Neural progenitor cell (in vitro differentiated cells): ENCODE measurements at regions not wholly inside any gene's neighbourhood (a gene's known extent, or its start where the extent isn't known, plus 50 kb on each side); places are given as distances from the start of the nearest gene placed in this dataset.

ENCODE experiments used
- DNase-seq: peaks from one replicate; pipeline ENCODE4 v3.0.0-alpha.2; 2016; ENCODE audit warnings: low spot score
- H2AFZ ChIP-seq: fragments of 200-600 bp; sonication (generic); replicated peaks from 2 replicates; pipeline ENCODE4 v1.6.1; 2016; ENCODE audit warnings: antibody characterized with exemption
- H3F3A ChIP-seq: fragments of 200-600 bp; sonication (generic); 2 replicates; pipeline ENCODE4 v1.6.1; 2016; ENCODE audit warnings: antibody characterized with exemption, low read depth
- H3K27ac ChIP-seq: fragments of 200-600 bp; sonication (generic); 2 replicates; pipeline ENCODE4 v1.5.1; 2016; ENCODE audit warnings: mild to moderate bottlenecking
- H3K27me3 ChIP-seq: fragments of 200-600 bp; sonication (generic); 2 replicates; pipeline ENCODE4 v1.6.1; 2016; ENCODE audit warnings: mild to moderate bottlenecking, moderate library complexity
- H3K36me3 ChIP-seq: fragments of 200-600 bp; sonication (generic); 2 replicates; pipeline ENCODE4 v1.5.1; 2016
- H3K4me1 ChIP-seq: fragments of 200-600 bp; sonication (generic); 2 replicates; pipeline ENCODE4 v1.6.1; 2016; ENCODE audit warnings: mixed run types
- H3K4me2 ChIP-seq: fragments of 200-600 bp; sonication (generic); 2 replicates; pipeline ENCODE4 v1.6.1; 2016
- H3K4me3 ChIP-seq: fragments of 200-600 bp; sonication (generic); 2 replicates; pipeline ENCODE4 v1.5.1; 2016
- H3K79me2 ChIP-seq: fragments of 200-600 bp; sonication (generic); 2 replicates; pipeline ENCODE4 v1.6.1; 2016; ENCODE audit warnings: low read depth
- H3K9ac ChIP-seq: fragments of 200-600 bp; sonication (generic); 2 replicates; pipeline ENCODE4 v1.6.1; 2016
- H3K9me3 ChIP-seq: fragments of 200-600 bp; sonication (generic); 2 replicates; pipeline ENCODE4 v1.5.1; 2016; ENCODE audit warnings: low read depth
- H4K20me1 ChIP-seq: fragments of 200-600 bp; sonication (generic); 2 replicates; pipeline ENCODE4 v1.6.1; 2016; ENCODE audit warnings: low read depth
- H3K27ac Mint-ChIP-seq: 3 replicates; pipeline ENCODE4 v1.8.0; 2021; ENCODE audit warnings: mixed read lengths
- H3K27me3 Mint-ChIP-seq: 2 replicates; pipeline ENCODE4 v1.8.0; 2022; ENCODE audit warnings: low read depth, mild to moderate bottlenecking, inconsistent platforms, moderate library complexity, mixed read lengths; ENCODE audit not compliant: insufficient read depth
- H3K36me3 Mint-ChIP-seq: 3 replicates; pipeline ENCODE4 v1.8.0; 2021; ENCODE audit warnings: mixed read lengths
- H3K4me1 Mint-ChIP-seq: 3 replicates; pipeline ENCODE4 v1.8.0; 2021; ENCODE audit warnings: mixed read lengths
- H3K4me3 Mint-ChIP-seq: 3 replicates; pipeline ENCODE4 v1.8.0; 2021; ENCODE audit warnings: mild to moderate bottlenecking, moderate library complexity, mixed read lengths
- H3K9me3 Mint-ChIP-seq: 3 replicates; pipeline ENCODE4 v1.8.0; 2020; ENCODE audit warnings: mixed read lengths
- EZH2 ChIP-seq: fragments of 200-600 bp; sonication (generic); IDR thresholded peaks from 2 replicates; pipeline ENCODE4 v1.6.1; 2017; ENCODE audit warnings: antibody characterized with exemption, mild to moderate bottlenecking, moderate library complexity
- EZH2phosphoT487 ChIP-seq: fragments of 200-600 bp; sonication (generic); IDR thresholded peaks from 2 replicates; pipeline ENCODE4 v1.6.1; 2017; ENCODE audit warnings: antibody characterized with exemption
- TF ChIP-seq, protein P1 (sequence below): fragments of 200-600 bp; sonication (generic); IDR thresholded peaks from 2 replicates; pipeline ENCODE4 v1.5.1; 2017; ENCODE audit warnings: antibody characterized with exemption, mild to moderate bottlenecking

GRCh38 chr7:434891-435629, 84.6 kb downstream of the PDGFA start:
- peaks cover 20% of the 10 kb centered on the region for H3F3A ChIP-seq
- no peaks in the 10 kb centered on the region for H3K9me3 Mint-ChIP-seq
- peak; percentile 70 for DNase-seq
- no peak overlapping the region for H3K27ac Mint-ChIP-seq
- no peaks in the 10 kb centered on the region for H3K79me2 ChIP-seq
- H3K36me3 Mint-ChIP-seq = no peaks in the 10 kb centered on the region
- no peaks in the 10 kb centered on the region for H3K27me3 ChIP-seq
- no peak overlapping the region for H3K9ac ChIP-seq
- peak overlapping the region; percentile 90 for H2AFZ ChIP-seq
- peaks cover 46% of the 10 kb centered on the region for H3K4me1 Mint-ChIP-seq
- H3K4me2 ChIP-seq = peak overlapping the region; percentile 28
- TF ChIP-seq EZH2phosphoT487 (no peak), EZH2 (no peak)
- TF ChIP-seq, protein P1, sequence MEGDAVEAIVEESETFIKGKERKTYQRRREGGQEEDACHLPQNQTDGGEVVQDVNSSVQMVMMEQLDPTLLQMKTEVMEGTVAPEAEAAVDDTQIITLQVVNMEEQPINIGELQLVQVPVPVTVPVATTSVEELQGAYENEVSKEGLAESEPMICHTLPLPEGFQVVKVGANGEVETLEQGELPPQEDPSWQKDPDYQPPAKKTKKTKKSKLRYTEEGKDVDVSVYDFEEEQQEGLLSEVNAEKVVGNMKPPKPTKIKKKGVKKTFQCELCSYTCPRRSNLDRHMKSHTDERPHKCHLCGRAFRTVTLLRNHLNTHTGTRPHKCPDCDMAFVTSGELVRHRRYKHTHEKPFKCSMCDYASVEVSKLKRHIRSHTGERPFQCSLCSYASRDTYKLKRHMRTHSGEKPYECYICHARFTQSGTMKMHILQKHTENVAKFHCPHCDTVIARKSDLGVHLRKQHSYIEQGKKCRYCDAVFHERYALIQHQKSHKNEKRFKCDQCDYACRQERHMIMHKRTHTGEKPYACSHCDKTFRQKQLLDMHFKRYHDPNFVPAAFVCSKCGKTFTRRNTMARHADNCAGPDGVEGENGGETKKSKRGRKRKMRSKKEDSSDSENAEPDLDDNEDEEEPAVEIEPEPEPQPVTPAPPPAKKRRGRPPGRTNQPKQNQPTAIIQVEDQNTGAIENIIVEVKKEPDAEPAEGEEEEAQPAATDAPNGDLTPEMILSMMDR = no peak
- H3K27me3 Mint-ChIP-seq = peaks cover 2% of the 10 kb centered on the region
- H3K36me3 ChIP-seq = no peaks in the 10 kb centered on the region
- H3K4me3 Mint-ChIP-seq = peak overlapping the region; percentile 48
- peaks cover 19% of the 10 kb centered on the region for H3K4me1 ChIP-seq
- no peak overlapping the region for H3K4me3 ChIP-seq
- no peaks in the 10 kb centered on the region for H3K9me3 ChIP-seq
- no peak overlapping the region for H3K27ac ChIP-seq
- H4K20me1 ChIP-seq = no peaks in the 10 kb centered on the region

- Histone ChIP-seq H3K27ac (no peak overlapping the region), H2AFZ (no peak overlapping the region), H3F3A (peaks cover 20% of the 10 kb centered on the region), H3K4me1 (peaks cover 19% of the 10 kb centered on the region), H3K79me2 (no peaks in the 10 kb centered on the region), H3K27me3 (no peaks in the 10 kb centered on the region), H3K9me3 (no peaks in the 10 kb centered on the region), H3K9ac (no peak overlapping the region), H3K4me3 (no peak overlapping the region), H3K36me3 (no peaks in the 10 kb centered on the region), H4K20me1 (no peaks in the 10 kb centered on the region), H3K4me2 (no peak overlapping the region)
- H3K36me3 Mint-ChIP-seq = no peaks in the 10 kb centered on the region
- no peak for DNase-seq
- peak overlapping the region; percentile 90 for H3K27ac Mint-ChIP-seq
- H3K9me3 Mint-ChIP-seq = no peaks in the 10 kb centered on the region
- H3K4me1 Mint-ChIP-seq = peaks cover 43% of the 10 kb centered on the region
- TF ChIP-seq EZH2phosphoT487 = no peak
- TF ChIP-seq, protein P1 = no peak
- TF ChIP-seq EZH2 = no peak
- H3K27me3 Mint-ChIP-seq = peaks cover 2% of the 10 kb centered on the region
- peak overlapping the region; percentile 22 for H3K4me3 Mint-ChIP-seq
Observed at GRCh38 chr7:435630-436366, 83.8 kb downstream of the PDGFA start.

- no peak for DNase-seq
- Histone ChIP-seq H3K4me3 (no peak overlapping the region), H3K4me1 (peaks cover 19% of the 10 kb centered on the region), H4K20me1 (no peaks in the 10 kb centered on the region), H3F3A (peaks cover 16% of the 10 kb centered on the region), H3K79me2 (no peaks in the 10 kb centered on the region), H3K4me2 (no peak overlapping the region), H3K9me3 (no peaks in the 10 kb centered on the region), H3K9ac (no peak overlapping the region), H2AFZ (no peak overlapping the region), H3K27ac (no peak overlapping the region), H3K27me3 (no peaks in the 10 kb centered on the region), H3K36me3 (no peaks in the 10 kb centered on the region)
- no peaks in the 10 kb centered on the region for H3K36me3 Mint-ChIP-seq
- no peak overlapping the region for H3K4me3 Mint-ChIP-seq
- H3K9me3 Mint-ChIP-seq = no peaks in the 10 kb centered on the region
- H3K27ac Mint-ChIP-seq = peak overlapping the region; percentile 92
- TF ChIP-seq EZH2phosphoT487 = no peak
- no peak for TF ChIP-seq EZH2
- TF ChIP-seq, protein P1 = no peak
- peaks cover 39% of the 10 kb centered on the region for H3K4me1 Mint-ChIP-seq
- H3K27me3 Mint-ChIP-seq = no peaks in the 10 kb centered on the region
Observed at GRCh38 chr7:436367-437128, 83.1 kb downstream of the PDGFA start.
